T follicular helper cell (primary cell): ENCODE measurements at regions not wholly inside any gene's neighbourhood (a gene's known extent, or its start where the extent isn't known, plus 50 kb on each side); places are given as distances from the start of the nearest gene placed in this dataset.
"Not testable (repeated sequence)": the region's sequence is repeated elsewhere in the genome, so short reads cannot be mapped to it uniquely, and the experiment has no call there.

Source experiments
- DNase-seq: peaks from one replicate; pipeline ENCODE4 v3.0.0-alpha.2; 2020; ENCODE audit warnings: low read depth

DNA sequence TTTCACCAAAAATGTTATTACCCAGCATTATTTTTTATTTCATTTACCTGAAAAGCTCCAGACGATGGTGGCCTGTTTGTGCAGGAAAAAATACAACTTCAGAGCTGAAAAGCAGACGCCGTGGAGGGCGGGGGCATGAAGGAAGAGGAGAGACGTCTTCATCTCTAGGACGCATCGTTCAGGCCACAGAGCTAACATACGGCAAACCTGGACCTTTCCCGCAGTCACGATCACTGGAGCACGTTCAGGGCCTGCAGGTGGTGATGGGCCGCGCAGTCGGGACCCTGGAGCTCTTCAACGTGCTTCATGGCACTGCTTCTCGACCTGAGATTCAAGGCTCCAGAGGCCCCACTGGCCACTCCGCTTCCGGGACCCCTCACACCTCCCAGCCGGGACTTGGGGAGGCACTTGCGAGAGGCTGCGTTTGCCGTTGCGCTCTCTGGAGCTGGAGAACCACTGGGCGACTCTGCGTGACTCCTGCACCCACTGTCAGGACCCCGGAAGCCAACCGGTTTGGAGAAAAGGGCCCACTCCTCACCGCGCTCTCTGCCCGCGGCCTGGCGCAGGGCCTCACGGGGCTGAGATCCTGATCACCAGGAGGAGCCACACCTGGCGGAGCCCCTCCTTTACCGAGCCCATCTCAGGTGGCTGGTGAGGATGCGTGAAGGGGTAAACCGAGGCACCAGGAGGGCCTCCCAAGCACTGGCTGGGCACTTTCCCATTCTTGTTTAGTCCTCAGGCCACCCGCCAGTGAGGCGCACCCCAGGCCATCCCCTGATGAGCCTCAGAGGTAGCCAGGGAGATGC lies 164.4 kb upstream of the AFDN start:
- DNase-seq: no peak

DNA sequence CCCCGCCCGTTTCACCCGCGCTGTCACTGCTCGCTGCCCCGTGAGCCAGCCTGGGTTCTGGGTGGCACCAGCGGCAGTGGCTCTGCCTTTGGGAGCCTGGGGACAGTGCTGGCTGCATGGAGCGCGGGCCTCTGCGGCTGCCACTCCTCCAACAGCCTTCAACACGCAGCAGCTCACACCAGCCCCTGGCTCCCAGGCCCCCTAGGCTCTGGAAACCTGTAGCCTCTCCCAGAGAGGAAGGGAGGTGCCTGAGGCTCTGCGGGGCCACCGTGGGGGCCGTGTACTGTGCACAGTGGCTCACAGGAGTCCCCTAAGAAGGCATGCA lies 163.9 kb upstream of the AFDN start:
- DNase-seq: no peak

DNA sequence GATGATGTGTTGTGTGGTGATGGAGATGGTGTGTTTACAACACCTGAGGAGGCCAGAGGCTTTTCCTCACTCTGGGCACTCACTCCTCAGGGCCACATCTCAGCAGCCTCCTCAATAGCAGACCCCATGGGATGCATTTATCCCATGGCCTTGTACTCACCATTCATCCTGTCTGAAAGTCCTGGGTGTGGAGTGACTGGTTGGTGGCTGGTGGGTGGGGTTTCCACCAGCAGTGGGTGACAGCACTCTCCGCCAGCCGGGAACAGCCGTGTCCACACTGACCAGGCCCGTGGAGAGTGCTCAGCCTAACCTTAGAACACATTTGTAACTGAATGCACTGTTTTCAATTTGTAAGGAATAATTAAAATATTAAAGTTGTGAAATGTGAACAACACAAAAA lies 163.4 kb upstream of the AFDN start:
- DNase-seq: no peak

DNA sequence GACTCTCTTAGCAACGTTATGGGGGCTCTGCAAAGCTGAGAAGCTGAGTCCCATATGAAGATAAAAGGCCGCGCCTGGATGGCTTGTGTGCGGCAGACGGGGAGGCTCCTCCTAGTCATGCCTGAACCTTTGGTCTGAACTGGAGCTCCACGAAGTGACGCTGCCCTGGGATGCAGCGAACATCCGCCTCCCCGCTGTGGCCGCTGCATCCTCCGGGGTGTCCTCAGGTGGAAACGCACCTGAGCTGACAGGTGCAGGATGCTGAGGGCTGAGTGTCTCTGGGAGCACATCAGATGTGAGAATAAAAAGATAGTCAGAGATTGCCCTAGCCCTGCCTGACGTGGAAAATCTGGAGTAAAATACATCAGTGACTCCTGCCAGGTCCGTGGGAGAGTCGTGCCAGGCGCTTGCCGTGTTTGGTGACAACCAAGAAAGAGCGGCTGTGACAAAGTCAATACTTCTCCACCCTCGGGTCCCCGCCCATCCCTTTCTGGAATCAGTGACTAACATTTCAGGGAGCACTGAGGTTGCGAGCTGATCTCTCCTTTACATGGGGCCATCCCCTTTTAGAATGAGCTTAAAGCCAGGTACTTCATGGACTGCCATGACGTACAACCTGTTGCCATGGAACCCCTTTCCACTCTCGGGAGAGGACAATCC lies 162.8 kb upstream of the AFDN start:
- DNase-seq: no peak

DNA sequence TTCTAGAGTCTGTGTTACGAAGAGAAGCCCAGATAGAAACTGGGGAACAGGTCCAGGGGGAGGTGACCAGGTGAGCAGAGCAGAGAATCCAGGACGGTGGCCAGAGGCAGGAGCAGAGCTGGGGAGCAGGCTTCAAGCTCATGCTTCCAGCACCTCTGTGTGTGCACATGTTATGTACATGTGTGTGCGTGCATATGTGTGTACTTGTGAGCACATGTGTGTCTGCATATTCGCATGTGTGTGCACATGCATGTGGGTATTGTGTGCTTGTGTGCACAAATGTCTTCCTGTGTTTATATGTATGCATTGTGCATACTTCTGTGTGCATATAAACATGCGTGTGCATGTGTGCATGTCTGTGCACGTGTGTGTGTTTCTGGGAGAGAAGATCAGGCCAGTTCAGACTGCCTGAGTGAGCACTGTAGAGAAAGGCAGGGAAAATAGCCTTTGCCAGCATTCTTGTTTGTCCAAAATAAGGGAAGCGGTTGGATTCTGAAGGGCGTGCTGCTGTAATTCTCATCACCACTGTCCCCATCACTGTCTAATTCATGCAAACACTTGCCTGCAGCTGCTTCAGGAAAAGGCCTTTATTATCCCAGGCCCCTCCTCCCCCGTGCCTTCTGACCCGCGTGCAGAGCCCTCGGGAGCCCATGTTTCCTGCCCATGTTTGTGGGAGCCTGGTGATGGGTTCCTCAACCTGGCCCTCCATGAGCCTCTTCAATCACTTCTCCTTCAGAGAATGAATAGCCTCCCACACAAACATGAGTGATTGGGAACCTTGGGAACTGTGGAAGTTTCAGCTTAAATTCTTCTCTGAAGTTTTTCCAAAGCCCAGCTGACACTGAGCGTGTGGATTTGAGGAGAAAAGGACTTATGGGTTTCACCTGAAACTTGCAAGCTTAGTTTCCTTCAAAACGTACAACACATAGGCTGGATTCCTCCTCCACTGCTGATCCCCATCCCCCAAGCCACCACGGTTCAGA lies 161.7 kb upstream of the AFDN start:
- no peak for DNase-seq

DNA sequence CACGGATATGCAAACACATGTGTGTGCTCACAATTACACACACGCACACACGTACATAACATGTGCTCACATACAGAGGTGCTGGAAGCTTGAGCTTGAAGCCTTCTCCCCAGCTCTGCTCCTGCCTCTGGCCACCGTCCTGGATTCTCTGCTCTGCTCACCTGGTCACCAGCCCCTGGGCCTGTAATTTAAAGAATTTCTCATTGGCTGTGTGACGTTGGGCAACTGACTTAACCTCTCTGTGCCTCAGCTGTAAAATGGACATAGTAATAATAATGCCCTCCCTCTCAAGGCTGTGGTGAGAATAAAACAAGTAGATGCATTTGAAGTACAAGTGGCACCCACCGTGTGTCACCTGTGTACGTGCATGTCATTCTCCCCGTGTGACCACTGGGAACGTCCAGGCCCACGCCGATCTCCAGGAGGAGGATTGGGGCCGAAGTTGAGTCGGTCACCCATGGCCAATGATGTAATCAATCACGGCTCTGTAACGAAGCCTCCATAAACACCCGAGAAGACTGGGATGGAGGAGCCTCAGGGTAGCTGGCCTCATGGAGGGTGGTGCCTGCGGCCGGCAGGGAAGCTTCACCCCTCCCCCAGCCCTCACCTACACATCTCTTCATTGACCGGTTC lies 160.9 kb upstream of the AFDN start:
- no peak for DNase-seq

DNA sequence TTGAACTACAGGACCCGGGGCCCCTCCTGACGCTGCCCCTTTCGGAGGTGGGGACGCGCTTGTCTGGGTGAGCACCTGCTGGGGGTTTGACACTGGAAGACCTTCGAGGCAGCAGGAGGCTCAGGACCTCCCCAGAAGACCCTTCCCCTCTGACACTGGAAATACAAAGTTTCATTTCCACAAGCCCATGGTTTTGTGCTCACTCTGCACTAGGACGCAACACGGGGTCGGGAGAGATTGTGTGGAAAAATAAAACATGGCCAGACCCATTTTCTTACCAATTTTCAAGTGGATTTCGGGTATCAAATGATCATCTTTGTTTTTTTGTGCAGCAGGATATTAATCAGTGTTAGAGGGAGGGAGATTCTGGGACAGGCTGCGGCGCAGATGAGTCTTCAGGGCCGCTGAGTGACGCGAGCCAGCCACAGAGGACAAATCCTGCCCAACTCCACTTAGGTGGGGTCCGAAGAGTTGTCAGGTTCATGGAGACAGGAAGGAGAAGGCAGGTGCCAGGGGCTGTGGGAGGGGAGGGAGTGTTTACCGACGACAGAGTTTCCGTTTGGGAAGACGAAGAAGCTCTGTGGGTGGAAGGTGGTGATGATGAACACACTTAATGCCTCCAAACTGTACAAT lies 160.0 kb upstream of the AFDN start:
- DNase-seq: no peak

DNA sequence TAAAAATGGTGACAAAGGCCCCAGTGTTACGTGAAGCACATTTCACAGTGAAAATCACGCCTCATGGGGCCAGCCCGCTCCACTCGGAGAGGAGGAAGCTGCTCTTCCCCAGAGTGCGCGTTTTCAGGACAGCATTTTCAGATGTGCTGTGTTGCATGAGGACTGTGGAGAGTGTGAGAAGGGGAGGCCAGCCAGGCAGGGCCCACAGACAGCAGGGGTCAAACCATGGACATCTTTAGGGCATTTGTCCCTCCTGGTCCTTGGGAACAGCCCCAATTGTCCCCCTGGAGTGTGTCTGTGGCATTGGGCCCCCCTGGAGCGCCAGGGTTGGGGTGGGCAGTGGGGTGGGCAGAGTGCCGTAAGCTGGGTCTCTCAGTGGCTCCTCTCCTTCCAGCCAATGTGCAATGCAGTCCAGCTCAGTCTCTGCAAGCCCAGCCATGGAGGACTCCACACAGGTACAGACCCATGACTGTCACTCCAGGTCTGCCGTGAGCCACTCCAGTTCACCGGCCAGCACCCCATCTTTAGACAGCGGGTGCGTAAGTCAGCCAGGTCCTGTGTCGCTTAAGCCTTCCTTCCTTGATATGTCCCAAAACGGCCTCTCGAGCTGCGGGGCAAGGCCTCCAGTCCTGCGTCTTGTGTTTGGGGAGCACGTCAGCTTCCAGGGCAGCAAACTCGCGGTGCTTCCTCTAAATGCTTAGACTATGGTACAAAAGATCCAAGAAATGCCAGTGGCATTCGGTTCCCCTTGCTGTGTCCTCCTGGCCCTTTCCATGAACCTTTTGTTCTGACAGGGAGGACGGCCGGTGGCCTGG lies 159.3 kb upstream of the AFDN start:
- DNase-seq: no peak

DNA sequence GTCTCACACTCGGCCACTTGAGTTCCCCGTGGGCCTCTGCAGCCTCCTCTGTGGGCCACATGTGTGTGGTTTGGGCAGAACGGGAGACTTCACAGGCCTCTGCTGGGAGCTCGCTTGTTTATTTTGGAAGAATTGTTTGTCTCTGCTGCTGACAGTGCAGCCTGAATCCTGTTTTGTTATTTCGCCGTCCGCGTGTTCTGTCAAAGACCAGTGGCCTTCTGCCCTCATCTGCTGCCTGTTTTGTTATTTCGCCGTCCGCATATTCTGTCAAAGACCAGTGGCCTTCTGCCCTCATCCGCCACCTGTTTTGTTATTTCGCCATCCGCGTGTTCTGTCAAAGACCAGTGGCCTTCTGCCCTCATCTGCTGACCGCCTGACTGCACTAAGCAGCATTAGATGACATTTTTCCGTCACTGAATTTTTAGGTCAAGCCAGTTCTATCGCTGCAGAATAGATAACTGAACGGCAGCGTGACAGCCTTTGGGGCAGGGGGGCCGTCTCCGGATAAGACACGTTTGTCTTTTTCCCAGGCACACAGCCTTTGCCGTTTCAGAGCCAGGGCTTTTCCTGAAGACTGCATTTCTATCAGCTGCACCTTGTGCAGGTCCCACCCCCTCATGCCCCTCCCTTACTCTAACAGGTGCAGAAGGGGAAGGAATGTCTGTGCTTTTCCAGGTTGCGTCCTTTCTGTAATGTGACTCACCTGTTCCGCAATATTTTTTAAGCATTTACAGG lies 158.5 kb upstream of the AFDN start:
- no peak for DNase-seq

DNA sequence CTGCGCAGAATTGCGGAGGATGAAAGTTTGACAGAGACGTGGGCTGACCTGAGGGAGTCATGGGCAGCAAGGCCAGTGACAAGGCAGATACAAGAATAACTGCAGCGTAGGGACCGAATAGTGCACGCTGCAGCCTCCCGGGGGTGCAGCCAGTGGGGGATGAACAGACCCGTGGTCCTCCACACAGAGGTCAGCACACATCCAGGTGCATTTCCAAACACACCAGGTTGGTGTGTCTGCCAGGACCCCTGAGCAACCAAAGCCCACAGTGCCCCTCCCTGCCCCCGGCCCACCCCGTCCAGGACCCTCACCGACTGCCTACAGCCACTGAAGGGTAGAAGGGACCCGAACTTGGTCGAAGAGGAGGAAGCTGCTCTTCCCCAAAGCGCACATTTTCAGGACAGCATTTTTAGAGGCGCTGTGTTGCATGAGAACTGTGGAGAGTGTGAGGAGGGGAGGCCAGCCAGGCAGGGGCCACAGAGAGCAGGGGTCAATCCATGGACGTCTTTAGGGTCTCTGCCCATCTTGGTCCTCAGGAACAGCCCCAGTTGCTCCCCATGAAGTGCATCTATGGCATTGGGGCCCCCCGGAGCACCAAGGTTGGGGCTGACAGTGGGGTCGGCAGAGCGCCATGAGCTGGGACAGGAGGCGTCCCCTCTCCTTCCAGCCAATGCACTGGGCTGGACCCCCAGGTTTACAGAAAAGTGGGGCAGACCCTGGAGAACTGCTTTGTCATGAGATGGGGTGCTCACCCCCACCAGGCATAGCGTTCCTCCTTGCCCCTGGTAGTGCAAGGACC lies 157.8 kb upstream of the AFDN start:
- no peak for DNase-seq

DNA sequence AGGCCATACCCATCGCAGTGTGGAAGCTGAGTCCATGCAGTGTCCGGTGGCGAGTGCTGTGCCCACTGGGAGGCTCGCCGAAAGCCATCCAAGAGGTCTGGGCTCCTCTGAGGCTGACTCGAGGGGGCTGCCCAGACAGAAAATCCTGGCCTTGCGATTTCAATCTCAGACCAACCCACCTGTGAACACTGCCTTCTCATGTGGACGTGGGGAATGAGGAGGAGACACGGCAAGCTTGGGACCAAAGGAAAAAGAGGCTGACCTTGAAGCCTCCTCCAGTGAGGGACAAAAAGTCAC lies 157.2 kb upstream of the AFDN start:
- DNase-seq: no peak

DNA sequence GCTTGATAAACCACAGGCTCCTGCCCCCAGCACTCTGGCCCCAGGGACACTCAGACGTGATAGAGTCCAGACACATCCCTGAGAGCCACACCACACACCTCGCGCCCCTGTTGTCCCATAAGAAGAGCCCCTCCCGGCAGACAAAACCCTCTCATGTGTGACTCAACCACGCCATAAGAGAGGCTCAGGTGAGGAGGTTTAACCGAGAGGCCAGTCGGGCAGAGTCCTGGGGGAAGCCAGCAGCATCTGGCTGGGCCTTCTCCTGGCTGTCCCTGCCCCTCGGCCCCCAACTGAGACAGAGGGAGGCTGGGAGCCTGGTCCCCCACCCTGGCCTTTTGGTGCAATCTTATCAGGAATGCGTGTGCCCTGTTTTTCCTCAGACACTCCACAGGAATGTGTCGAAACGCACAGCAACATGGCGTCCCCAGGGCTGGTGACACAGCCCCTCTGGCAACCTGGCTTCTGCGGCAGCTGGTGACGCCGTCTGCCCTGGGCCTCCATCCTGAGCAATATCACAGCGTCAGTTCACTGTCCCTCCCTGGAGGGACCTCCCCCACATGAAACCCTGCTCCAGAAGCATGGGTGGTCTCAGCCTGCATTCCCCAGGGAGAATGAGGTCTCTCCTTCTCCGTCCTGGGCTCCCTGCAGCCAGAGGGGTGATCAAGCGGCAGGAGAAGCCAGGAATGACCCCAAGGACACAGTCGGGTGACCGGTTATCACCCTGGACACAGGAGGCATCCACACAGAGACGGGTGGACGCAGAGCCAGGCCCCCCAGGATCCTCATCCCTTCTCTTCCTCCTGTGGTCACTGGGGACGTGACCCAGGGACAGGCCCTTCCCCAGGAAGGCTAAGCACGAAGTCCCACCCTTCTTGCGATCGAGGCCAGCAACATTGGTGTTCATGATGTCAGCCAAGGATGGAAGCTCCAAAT lies 156.6 kb upstream of the AFDN start:
- no peak for DNase-seq

DNA sequence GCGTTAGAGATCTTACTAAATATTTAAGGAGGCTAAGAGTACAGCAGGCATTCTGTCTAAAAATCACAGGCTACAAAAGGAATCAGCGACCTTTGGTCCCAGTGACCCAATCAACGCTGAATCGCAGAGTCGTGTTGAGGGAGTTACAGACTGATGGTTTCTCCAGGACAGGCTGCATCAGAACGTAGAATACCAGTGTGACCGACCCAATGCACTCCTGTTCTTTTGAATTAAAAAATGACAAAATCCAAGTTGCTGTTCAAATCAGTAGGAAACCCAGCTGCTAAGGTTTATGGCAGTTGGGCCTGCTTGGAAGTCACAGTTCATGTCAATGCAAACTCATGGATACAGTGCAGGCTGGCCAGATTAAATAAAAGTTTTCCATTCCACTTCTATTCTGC lies 155.8 kb upstream of the AFDN start:
- DNase-seq: no peak

DNA sequence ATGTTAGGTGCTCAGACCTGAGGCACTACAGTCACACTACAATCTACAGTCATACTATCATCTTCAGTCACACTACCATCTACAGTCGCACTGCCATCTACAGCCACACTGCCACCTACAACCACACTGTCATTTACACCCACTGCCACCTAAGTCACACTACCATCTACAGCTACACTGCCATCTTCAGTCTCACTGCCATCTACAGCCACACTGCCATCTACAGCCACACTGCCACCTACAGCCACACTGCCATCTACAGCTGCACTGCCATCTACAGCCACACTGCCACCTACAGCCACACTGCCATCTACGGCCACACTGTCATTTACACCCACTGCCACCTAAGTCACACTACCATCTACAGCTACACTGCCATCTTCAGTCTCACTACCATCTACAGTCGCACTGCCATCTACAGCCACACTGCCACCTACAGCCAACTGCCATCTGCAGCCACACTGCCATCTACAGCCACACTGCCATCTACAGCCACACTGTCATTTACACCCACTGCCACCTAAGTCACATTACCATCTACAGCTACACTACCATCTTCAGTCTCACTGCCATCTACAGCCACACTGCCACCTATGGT lies 155.2 kb upstream of the AFDN start:
- DNase-seq: not testable (repeated sequence)

DNA sequence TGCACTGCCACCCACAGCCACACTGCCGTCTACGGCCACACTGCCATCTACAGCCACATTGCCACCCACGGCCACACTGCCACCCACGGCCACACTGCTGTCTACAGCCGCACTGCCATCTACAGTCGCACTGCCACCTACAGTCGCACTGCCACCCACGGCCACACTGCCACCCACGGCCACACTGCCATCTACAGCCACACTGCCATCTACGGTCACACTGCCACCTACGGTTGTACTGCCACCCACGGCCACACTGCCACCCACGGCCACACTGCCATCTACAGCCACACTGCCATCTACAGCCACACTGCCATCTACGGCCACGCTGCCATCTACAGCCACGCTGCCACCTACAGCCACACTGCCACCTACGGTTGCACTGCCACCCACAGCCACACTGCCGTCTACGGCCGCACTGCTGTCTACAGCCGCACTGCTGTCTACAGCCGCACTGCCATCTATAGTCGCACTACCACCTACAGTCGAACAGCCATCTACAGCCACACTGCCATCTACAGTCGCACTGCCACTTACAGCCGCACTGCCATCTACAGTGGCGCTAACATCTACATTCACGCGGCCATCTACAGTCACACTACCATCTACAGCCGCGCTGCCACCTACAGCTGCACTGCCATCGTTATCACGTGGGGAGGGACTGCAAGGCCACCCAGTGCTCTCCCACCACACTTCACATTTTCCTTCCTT lies 154.6 kb upstream of the AFDN start:
- no peak for DNase-seq

DNA sequence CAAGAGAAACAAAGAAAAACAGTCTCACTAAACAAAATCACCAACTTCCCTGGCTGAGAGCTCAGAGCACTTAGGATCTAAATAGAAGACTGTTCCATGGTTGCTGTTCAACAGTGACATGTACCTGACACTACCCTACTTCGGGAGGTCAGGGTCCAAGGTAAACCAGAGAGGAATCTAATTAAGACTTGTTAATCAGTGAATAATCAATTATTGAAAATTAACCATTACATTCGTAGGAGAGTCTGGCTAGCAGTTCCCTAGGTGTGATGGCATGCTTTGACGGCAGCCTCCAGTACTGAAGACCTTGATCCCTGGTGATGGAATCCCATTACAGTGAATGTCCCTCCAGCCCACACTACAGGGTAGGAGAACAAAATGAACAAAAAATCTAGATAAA lies 154.0 kb upstream of the AFDN start:
- no peak for DNase-seq

DNA sequence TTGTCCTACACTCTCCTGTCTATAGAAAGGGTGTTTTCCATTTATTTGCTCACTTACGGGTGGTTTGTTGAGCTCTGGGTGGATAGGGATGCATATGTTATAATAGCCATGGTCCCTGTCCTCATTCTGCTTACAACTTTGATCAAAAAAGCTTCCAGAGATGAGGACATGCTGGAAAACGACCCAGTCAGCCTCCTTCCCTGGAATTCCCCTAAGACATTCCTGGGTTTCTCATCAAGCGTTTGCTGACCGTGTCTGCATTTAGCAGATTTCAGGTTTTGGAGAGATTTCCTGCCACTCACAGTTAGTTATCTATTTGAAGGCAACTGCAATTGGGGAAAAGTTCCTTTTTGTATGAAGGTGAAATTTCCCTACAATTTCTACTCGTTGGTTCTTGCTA lies 152.8 kb upstream of the AFDN start:
- DNase-seq: no peak
